ENCODE measurements at regions not wholly inside any gene's neighbourhood (a gene's known extent, or its start where the extent isn't known, plus 50 kb on each side); places are given as distances from the start of the nearest gene placed in this dataset.

- Histone ChIP-seq H3K36me3 (ENCODE audit: control insufficient read depth in 2 of 2, insufficient read depth in 2 of 2, low read length in 2 of 2) (no peaks in the 10 kb centered on the region), H3K9me3 (ENCODE audit: control insufficient read depth in 2 of 2, low read length in 2 of 2) (no peaks in the 10 kb centered on the region), H3K4me3 (ENCODE audit: low read length in 2 of 2) (no peak overlapping the region), H3K9ac (ENCODE audit: low read depth in 1 of 2, low read length in 2 of 2) (no peak overlapping the region), H3K27me3 (ENCODE audit: control insufficient read depth in 2 of 2, insufficient read depth in 2 of 2, low read length in 2 of 2) (no peaks in the 10 kb centered on the region), H3K4me1 (ENCODE audit: control insufficient read depth in 2 of 2, insufficient read depth in 2 of 2, low read length in 2 of 2) (peaks cover 0 to 3% of the 10 kb centered on the region in 2 donors), H3K27ac (ENCODE audit: low read depth in 2 of 2, low read length in 2 of 2) (no peak overlapping the region)
Measured at GRCh38 chr9:13878241-13878711, 435.7 kb downstream of the NFIB start.

DNA sequence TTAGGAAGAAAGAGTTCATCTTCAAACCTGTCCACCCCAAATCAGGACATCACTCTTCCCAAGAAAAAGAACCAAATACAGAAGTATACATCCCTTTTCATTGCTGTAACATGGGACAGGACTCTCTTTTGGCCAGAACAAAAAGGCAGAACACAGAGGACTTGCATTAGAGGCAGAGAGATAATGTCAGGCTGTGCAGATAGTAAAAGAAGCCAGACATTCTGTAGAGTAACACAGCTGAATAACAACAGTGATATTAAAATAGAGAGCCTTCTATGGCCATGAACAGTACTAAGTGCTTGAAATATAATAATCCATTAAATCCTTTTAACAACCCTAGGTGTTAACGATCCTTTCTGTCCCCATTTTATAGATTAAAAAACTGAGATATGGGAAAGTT, 437.2 kb downstream of the NFIB start:
- no peaks in the 10 kb centered on the region for H3K36me3 ChIP-seq (ENCODE audit: control insufficient read depth in 2 of 2, insufficient read depth in 2 of 2, low read length in 2 of 2)
- H3K9ac ChIP-seq (ENCODE audit: low read depth in 1 of 2, low read length in 2 of 2), result no peak overlapping the region
- no peaks in the 10 kb centered on the region for H3K27me3 ChIP-seq (ENCODE audit: control insufficient read depth in 2 of 2, insufficient read depth in 2 of 2, low read length in 2 of 2)
- peaks cover 0 to 3% of the 10 kb centered on the region in 2 donors for H3K4me1 ChIP-seq (ENCODE audit: control insufficient read depth in 2 of 2, insufficient read depth in 2 of 2, low read length in 2 of 2)
- no peaks in the 10 kb centered on the region for H3K9me3 ChIP-seq (ENCODE audit: control insufficient read depth in 2 of 2, low read length in 2 of 2)
- no peak overlapping the region for H3K27ac ChIP-seq (ENCODE audit: low read depth in 2 of 2, low read length in 2 of 2)
- no peak overlapping the region for H3K4me3 ChIP-seq (ENCODE audit: low read length in 2 of 2)

DNA sequence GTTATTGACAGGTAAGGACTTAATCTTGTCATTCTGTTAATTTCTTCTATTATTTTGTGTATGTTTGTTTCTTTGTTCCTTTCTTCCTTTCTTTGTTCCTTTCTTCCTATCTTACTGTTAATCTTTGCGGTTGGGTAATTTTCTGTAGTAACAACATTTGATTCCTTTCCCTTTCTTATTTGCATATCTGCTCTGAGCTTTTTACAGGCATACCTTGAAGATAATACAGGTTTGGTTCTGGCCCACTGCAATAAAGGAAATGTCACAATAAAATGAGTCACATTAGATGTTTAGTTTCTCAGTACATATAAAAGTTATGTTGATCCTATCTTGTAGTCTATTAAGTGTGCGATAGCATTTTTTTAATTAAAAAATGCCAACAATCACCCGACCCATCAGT, 440.7 kb downstream of the NFIB start:
- H3K9me3 ChIP-seq (ENCODE audit: control insufficient read depth in 2 of 2, low read length in 2 of 2), result no peaks in the 10 kb centered on the region
- H3K27me3 ChIP-seq (ENCODE audit: control insufficient read depth in 2 of 2, insufficient read depth in 2 of 2, low read length in 2 of 2), result no peaks in the 10 kb centered on the region
- H3K4me3 ChIP-seq (ENCODE audit: low read length in 2 of 2), result no peak overlapping the region
- H3K9ac ChIP-seq (ENCODE audit: low read depth in 1 of 2, low read length in 2 of 2), result no peak overlapping the region
- no peaks in the 10 kb centered on the region for H3K36me3 ChIP-seq (ENCODE audit: control insufficient read depth in 2 of 2, insufficient read depth in 2 of 2, low read length in 2 of 2)
- no peaks in the 10 kb centered on the region for H3K4me1 ChIP-seq (ENCODE audit: control insufficient read depth in 2 of 2, insufficient read depth in 2 of 2, low read length in 2 of 2)
- no peak overlapping the region for H3K27ac ChIP-seq (ENCODE audit: low read depth in 2 of 2, low read length in 2 of 2)

DNA sequence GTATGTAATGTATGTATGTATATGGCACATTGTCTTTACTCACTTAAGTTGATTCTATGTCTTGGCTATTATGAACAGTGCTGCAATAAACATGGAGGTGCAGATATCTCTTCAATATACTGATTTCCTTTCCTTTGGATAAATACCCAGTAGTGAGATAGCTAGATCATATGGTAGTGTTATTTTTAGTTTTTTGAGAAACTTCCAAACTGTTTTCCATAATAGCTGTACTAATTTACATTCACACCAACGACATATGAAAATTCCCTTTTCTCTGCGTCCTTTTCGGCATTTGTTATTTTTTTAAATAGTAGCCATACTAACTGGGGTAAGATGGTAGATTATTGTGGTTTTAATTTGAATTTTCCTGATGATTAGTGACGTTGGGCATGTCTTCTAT, 445.6 kb downstream of the NFIB start:
- no peak overlapping the region for H3K27ac ChIP-seq (ENCODE audit: low read depth in 2 of 2, low read length in 2 of 2)
- no peak overlapping the region for H3K9ac ChIP-seq (ENCODE audit: low read depth in 1 of 2, low read length in 2 of 2)
- no peaks in the 10 kb centered on the region for H3K27me3 ChIP-seq (ENCODE audit: control insufficient read depth in 2 of 2, insufficient read depth in 2 of 2, low read length in 2 of 2)
- no peaks in the 10 kb centered on the region for H3K4me1 ChIP-seq (ENCODE audit: control insufficient read depth in 2 of 2, insufficient read depth in 2 of 2, low read length in 2 of 2)
- no peak overlapping the region for H3K4me3 ChIP-seq (ENCODE audit: low read length in 2 of 2)
- no peaks in the 10 kb centered on the region for H3K9me3 ChIP-seq (ENCODE audit: control insufficient read depth in 2 of 2, low read length in 2 of 2)
- no peaks in the 10 kb centered on the region for H3K36me3 ChIP-seq (ENCODE audit: control insufficient read depth in 2 of 2, insufficient read depth in 2 of 2, low read length in 2 of 2)

GRCh38 chr9:13865869-13866268, 448.1 kb downstream of the NFIB start:
- H3K9ac ChIP-seq (ENCODE audit: low read depth in 1 of 2, low read length in 2 of 2), result no peak overlapping the region
- no peak overlapping the region for H3K27ac ChIP-seq (ENCODE audit: low read depth in 2 of 2, low read length in 2 of 2)
- no peaks in the 10 kb centered on the region for H3K36me3 ChIP-seq (ENCODE audit: control insufficient read depth in 2 of 2, insufficient read depth in 2 of 2, low read length in 2 of 2)
- H3K4me3 ChIP-seq (ENCODE audit: low read length in 2 of 2), result no peak overlapping the region
- no peaks in the 10 kb centered on the region for H3K9me3 ChIP-seq (ENCODE audit: control insufficient read depth in 2 of 2, low read length in 2 of 2)
- H3K4me1 ChIP-seq (ENCODE audit: control insufficient read depth in 2 of 2, insufficient read depth in 2 of 2, low read length in 2 of 2), result no peaks in the 10 kb centered on the region
- no peaks in the 10 kb centered on the region for H3K27me3 ChIP-seq (ENCODE audit: control insufficient read depth in 2 of 2, insufficient read depth in 2 of 2, low read length in 2 of 2)

- no peaks in the 10 kb centered on the region for H3K36me3 ChIP-seq (ENCODE audit: control insufficient read depth in 2 of 2, insufficient read depth in 2 of 2, low read length in 2 of 2)
- H3K27ac ChIP-seq (ENCODE audit: low read depth in 2 of 2, low read length in 2 of 2), result no peak overlapping the region
- no peak overlapping the region for H3K4me3 ChIP-seq (ENCODE audit: low read length in 2 of 2)
- H3K4me1 ChIP-seq (ENCODE audit: control insufficient read depth in 2 of 2, insufficient read depth in 2 of 2, low read length in 2 of 2), result no peaks in the 10 kb centered on the region
- H3K27me3 ChIP-seq (ENCODE audit: control insufficient read depth in 2 of 2, insufficient read depth in 2 of 2, low read length in 2 of 2), result no peaks in the 10 kb centered on the region
- no peaks in the 10 kb centered on the region for H3K9me3 ChIP-seq (ENCODE audit: control insufficient read depth in 2 of 2, low read length in 2 of 2)
- no peak overlapping the region for H3K9ac ChIP-seq (ENCODE audit: low read depth in 1 of 2, low read length in 2 of 2)
Measured at GRCh38 chr9:13863112-13863511, 450.8 kb downstream of the NFIB start.

DNA sequence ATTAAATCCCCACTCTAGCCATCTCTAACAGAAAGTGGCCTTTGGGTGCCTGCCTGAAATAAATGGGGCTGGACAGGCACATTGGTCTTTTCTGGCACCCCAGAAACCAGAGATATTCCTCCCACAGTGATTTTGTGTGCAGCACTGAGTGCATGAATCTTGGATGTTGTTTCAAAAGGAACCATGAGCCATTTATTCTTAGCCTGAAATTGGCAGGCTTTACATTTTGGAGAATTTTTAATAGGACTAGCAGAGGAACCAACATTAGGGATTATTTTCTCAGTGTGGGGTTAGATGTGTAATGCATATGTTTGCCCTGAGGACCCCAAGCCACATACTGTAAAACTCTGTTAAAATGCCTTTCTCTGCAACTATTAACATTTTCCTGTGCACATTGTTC, 451.3 kb downstream of the NFIB start:
- H3K36me3 ChIP-seq (ENCODE audit: control insufficient read depth in 2 of 2, insufficient read depth in 2 of 2, low read length in 2 of 2), result no peaks in the 10 kb centered on the region
- H3K4me1 ChIP-seq (ENCODE audit: control insufficient read depth in 2 of 2, insufficient read depth in 2 of 2, low read length in 2 of 2), result no peaks in the 10 kb centered on the region
- H3K27me3 ChIP-seq (ENCODE audit: control insufficient read depth in 2 of 2, insufficient read depth in 2 of 2, low read length in 2 of 2), result no peaks in the 10 kb centered on the region
- no peaks in the 10 kb centered on the region for H3K9me3 ChIP-seq (ENCODE audit: control insufficient read depth in 2 of 2, low read length in 2 of 2)
- no peak overlapping the region for H3K9ac ChIP-seq (ENCODE audit: low read depth in 1 of 2, low read length in 2 of 2)
- no peak overlapping the region for H3K27ac ChIP-seq (ENCODE audit: low read depth in 2 of 2, low read length in 2 of 2)
- no peak overlapping the region for H3K4me3 ChIP-seq (ENCODE audit: low read length in 2 of 2)

GRCh38 chr9:13860946-13861640, 452.8 kb downstream of the NFIB start:
- H3K9me3 ChIP-seq (ENCODE audit: control insufficient read depth in 2 of 2, low read length in 2 of 2), result no peaks in the 10 kb centered on the region
- H3K4me3 ChIP-seq (ENCODE audit: low read length in 2 of 2), result no peak overlapping the region
- no peak overlapping the region for H3K27ac ChIP-seq (ENCODE audit: low read depth in 2 of 2, low read length in 2 of 2)
- H3K4me1 ChIP-seq (ENCODE audit: control insufficient read depth in 2 of 2, insufficient read depth in 2 of 2, low read length in 2 of 2), result no peaks in the 10 kb centered on the region
- no peaks in the 10 kb centered on the region for H3K36me3 ChIP-seq (ENCODE audit: control insufficient read depth in 2 of 2, insufficient read depth in 2 of 2, low read length in 2 of 2)
- H3K27me3 ChIP-seq (ENCODE audit: control insufficient read depth in 2 of 2, insufficient read depth in 2 of 2, low read length in 2 of 2), result no peaks in the 10 kb centered on the region
- H3K9ac ChIP-seq (ENCODE audit: low read depth in 1 of 2, low read length in 2 of 2), result no peak overlapping the region

- Histone ChIP-seq H3K36me3 (ENCODE audit: control insufficient read depth in 2 of 2, insufficient read depth in 2 of 2, low read length in 2 of 2) (no peaks in the 10 kb centered on the region), H3K4me3 (ENCODE audit: low read length in 2 of 2) (no peak overlapping the region), H3K27me3 (ENCODE audit: control insufficient read depth in 2 of 2, insufficient read depth in 2 of 2, low read length in 2 of 2) (no peaks in the 10 kb centered on the region), H3K9ac (ENCODE audit: low read depth in 1 of 2, low read length in 2 of 2) (no peak overlapping the region), H3K9me3 (ENCODE audit: control insufficient read depth in 2 of 2, low read length in 2 of 2) (no peaks in the 10 kb centered on the region), H3K4me1 (ENCODE audit: control insufficient read depth in 2 of 2, insufficient read depth in 2 of 2, low read length in 2 of 2) (no peaks in the 10 kb centered on the region), H3K27ac (ENCODE audit: low read depth in 2 of 2, low read length in 2 of 2) (no peak overlapping the region)
Measured at GRCh38 chr9:13860019-13860418, 453.9 kb downstream of the NFIB start.

DNA sequence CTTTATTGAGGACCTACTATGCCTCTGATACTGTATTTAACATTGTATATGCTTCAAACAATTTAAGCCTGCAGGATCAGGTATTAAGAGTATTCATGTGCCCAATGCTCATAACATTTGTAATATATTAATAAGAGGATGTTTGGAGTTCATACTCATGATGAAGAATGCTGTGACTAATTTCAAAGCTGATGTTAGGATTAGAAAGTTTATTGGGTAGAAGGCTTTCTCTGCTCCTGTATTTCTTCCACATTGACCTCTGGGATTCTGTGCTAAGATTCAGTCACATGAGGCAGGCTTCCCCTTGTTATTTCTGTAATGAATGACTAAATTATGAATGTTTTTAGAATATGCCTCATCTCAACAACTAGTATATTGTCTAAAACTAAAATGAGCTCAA, 456.4 kb downstream of the NFIB start:
- Histone ChIP-seq H3K4me3 (ENCODE audit: low read length in 2 of 2) (no peak overlapping the region), H3K27me3 (ENCODE audit: control insufficient read depth in 2 of 2, insufficient read depth in 2 of 2, low read length in 2 of 2) (no peaks in the 10 kb centered on the region), H3K9ac (ENCODE audit: low read depth in 1 of 2, low read length in 2 of 2) (no peak overlapping the region), H3K27ac (ENCODE audit: low read depth in 2 of 2, low read length in 2 of 2) (no peak overlapping the region), H3K36me3 (ENCODE audit: control insufficient read depth in 2 of 2, insufficient read depth in 2 of 2, low read length in 2 of 2) (no peaks in the 10 kb centered on the region), H3K9me3 (ENCODE audit: control insufficient read depth in 2 of 2, low read length in 2 of 2) (no peaks in the 10 kb centered on the region), H3K4me1 (ENCODE audit: control insufficient read depth in 2 of 2, insufficient read depth in 2 of 2, low read length in 2 of 2) (no peaks in the 10 kb centered on the region)

DNA sequence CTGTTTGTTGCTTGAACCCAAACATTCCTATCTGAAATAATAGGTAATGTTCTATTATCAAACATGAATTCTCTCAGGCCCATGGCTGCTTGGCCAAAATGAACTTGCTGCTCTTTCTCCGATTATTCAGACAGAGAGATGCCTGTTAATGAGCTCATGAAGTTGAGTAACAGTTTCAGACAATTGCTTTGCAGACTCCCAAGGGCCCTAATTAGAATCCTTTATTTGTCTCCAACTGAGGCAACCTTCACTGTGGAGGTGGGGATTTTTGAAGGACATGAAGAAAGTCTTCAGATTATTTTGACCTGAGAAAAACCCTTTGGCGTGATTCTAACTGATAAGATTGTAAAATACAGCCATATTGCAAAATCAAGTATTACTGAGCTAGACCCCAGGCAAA, 466.7 kb downstream of the NFIB start:
- Histone ChIP-seq H3K36me3 (ENCODE audit: control insufficient read depth in 2 of 2, insufficient read depth in 2 of 2, low read length in 2 of 2) (no peaks in the 10 kb centered on the region), H3K4me1 (ENCODE audit: control insufficient read depth in 2 of 2, insufficient read depth in 2 of 2, low read length in 2 of 2) (no peaks in the 10 kb centered on the region), H3K9ac (ENCODE audit: low read depth in 1 of 2, low read length in 2 of 2) (no peak overlapping the region), H3K4me3 (ENCODE audit: low read length in 2 of 2) (no peak overlapping the region), H3K27ac (ENCODE audit: low read depth in 2 of 2, low read length in 2 of 2) (no peak overlapping the region), H3K27me3 (ENCODE audit: control insufficient read depth in 2 of 2, insufficient read depth in 2 of 2, low read length in 2 of 2) (no peaks in the 10 kb centered on the region), H3K9me3 (ENCODE audit: control insufficient read depth in 2 of 2, low read length in 2 of 2) (no peaks in the 10 kb centered on the region)

All from mucosa of rectum (tissue), 2 donors.